AML-193 (cell line): ENCODE measurements at regions not wholly inside any gene's neighbourhood (a gene's known extent, or its start where the extent isn't known, plus 50 kb on each side); places are given as distances from the start of the nearest gene placed in this dataset.

Experiments used
- DNase-seq, 2 experiments: peaks; one replicate each; lab custom pipeline; 2025; lab: John Stamatoyannopoulos, UW

DNA sequence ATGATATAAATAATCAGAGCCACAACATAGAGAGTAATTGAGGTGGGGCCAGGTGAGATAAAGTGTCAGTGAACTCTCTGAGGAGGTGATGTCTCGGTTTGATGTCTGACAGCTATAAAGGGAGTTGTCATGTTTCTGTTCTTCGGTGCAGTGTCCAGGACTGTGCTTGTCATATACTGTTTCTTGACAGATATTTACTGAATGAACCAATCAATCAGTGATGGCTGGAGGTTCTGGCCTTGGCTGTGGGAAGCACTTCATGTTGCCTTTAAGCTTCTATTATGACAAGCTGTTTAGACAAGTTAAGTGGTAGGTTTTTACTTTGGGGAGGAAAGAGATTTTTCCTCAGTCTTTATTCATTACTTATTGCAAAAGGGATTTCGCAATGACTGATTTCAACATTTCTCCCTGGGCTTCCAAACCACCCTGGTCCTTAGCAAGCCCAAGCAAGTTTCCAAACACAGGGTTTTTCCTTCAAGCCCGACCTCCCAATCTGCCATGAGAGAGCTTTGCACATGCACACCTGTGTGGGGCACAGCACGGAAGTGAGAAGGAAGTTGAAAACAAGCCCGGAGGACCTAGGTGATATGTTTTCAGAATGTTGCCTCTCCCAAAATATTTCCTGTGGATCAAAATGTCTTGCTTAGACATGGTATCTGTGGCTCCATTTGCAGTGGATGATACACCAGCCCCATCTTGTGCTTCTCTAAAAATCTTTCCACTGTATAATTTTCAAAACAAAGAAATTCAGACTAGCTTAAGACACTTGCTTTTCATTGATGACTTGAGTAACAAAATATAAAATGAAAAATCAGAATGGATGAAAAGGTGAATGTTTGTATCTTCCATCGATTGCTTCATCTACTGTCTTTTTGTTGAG, 567.3 kb upstream of the BTBD3 start:
- peak; percentile 3 to 21 for DNase-seq

DNA sequence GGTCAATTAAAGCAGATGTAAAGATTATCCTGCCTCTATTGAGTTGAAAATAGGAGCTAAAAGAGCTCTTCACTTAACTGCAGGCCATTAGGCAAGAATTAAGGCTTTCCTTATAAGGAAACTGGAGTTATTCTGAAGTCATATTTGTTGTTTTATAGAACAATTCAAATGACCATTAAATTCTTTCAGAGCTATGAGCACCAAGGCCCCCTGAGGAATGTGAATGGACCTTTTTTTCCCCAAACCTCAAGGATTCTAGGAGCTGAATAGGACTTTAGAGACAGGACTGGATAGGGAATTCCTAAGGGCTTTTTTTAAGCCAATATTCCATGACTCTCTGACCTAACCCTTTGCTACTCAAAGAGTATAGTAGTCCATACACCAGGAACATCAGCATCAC, 565.7 kb upstream of the BTBD3 start:
- no peak for DNase-seq

DNA sequence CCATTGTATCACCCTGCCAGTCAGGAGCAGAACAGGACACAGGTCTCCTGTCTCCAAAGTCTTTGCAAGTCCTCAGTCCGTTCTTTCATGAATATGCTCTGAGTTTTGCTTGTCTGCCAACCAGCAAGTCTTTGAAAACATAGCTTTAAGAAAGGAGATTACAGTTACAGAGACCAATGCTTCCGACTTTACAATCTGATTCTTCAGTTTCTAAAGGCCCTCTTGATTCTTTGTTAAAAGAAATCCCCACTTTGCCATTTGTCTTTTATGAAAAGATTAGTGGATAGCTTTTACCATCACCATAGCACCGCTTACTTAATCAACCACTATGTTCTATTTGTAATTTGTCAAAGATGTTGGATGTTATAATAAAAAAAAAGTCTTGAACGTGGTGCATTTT, 562.8 kb upstream of the BTBD3 start:
- no peak for DNase-seq

DNA sequence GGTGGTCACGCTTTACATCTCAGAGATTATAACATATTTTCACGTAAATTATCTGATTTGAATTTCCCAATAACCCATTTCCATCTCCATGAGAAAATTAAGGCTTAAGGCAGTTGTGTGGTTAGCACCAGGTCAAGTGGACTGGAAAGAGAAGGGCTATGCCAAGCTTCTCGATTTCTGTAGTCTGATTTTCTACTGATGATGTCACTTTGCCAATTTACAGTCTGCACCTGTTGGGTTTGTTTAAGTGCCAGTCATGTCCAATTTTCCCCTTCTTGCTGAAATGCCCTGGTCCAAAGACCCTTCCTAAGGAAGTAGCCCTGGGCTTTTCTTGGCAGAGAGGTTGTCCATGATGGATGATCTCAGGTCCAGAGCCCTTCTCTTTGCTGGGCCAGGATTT, 562.3 kb upstream of the BTBD3 start:
- no peak for DNase-seq

DNA sequence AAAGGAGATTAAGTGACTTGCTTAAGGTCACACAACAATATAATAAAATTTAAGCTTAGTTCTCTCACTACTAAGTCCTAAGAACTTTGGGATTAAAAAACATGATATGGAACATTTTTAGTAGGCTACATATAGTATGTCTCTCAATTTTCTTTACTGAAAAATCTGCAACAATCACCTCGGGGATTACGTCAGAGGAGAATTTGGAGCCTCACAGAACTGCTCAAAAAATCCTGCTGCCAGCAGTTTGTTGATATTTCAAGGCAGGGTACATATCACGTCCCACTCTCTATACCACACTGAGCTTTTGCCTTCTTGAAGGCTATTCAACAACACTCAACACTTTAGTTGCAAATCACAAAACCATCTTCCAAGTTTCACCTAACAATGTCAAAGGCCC, 561.6 kb upstream of the BTBD3 start:
- DNase-seq: no peak

DNA sequence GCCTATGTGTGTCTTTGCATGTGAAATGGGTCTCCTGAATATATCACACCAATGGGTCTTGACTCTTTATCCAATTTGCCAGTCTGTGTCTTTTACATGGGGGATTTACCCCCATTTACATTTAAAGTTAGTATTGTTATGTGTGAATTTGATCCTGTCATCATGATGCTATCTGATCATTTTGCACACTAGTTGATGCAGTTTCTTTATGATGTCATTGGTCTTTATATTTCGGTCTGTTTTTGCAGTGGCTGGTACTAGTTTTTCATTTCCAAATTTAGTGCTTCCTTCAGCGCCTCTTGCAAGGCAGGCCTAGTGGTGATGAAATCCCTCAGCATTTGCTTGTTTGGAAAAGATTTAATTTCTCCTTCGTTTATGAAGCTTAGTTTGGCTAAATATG, 555.2 kb upstream of the BTBD3 start:
- DNase-seq: no peak

DNA sequence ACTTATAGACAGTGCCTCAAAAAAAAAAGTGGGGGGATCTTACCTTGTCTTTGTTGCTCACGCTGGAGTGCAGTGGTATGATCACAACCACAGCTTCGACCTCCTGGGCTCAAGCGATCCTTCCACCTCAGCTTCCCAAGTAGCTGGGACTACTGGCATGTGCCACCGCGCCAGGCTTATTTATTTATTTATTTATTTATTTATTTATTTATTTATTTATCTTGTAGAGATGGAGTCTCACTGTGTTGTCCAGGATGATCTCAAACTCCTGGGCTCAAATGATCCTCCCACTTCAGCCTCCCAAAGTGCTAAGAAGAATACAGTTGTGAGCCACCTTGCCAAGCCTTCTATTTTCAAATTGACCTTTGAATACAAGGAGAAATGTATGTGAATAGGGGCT, 553.0 kb upstream of the BTBD3 start:
- no peak for DNase-seq

DNA sequence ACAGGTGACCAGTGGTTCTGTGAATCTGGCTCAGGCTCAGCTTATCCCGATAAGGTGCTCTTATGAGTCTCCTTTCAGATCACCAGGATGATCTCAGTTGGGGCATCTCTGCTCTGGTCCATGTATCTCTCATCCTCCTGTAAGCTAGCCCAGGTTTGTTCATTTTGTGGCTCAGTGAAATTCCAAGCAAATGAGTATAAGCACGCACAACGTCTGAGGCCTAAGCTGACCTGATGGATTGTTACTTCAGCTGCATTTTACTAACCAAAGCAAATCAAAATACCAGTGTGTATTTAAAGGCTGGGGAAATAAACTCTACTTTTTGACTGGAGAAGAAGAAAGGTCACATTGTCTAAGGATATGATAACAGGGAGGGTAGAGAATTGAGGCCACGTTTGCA, 551.0 kb upstream of the BTBD3 start:
- DNase-seq: no peak

DNA sequence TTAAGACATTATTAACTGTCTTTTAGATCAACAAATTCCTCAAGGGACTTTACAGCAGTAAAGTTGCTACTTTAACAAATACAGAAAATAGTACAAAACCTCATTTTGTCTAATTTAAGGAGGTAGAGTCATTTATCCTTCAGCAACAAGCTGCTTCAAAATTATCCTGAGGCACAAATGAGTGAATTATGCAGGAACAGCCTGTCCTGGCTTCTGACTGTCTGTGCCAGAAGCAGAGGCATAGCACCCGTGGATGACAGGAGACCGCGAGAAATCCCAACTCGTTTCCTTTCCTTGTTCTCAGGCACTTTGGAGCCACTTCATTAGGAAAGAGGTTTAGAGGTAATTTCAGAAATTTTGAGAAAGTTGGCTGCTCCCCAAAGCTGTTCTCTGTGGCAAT, 549.2 kb upstream of the BTBD3 start:
- no peak for DNase-seq

DNA sequence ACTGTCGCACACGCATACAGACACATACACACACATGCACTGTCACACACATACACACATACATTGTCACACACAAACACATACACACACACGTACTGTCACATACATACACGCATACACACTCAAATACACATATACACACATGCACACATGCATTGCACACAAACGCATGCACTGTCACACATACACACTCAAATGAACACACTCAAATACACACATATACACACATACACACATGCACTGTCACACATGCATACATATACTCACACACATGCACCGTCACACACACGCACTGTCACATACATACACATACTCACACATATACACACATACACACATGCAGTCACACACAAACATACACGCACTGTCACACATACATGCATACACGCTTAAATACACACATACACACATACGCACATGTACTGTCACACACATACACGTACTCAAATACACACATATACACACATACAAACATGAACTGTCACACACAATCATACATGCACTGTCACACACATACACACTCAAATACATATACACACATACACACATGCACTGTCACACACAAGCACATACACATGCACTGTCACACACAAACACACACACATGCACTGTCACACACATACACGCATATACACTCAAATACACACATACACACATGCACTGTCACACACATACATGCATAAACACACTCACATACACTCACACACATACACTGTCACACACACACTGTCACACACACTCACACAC, 548.6 kb upstream of the BTBD3 start:
- DNase-seq: no peak

DNA sequence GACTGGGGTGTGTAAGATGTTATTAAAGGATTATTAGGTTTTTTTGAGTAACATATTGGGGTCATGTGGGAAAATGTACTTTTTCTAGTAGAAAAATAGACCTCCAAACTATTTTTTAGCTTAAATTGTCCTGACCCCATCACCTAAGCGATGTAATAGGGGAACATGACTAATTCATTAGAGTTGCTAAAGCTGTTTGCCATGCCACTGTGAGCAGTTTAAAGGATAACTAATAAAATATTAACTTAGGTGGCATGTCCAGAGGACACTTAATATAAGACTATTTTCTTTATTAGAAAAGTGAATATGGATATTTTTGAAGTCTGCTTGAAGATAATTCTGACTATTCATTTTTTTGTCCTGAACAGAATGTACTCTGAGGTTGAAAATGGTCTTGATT, 545.9 kb upstream of the BTBD3 start:
- peak in 1 of 2 experiments; percentile 1 for DNase-seq

DNA sequence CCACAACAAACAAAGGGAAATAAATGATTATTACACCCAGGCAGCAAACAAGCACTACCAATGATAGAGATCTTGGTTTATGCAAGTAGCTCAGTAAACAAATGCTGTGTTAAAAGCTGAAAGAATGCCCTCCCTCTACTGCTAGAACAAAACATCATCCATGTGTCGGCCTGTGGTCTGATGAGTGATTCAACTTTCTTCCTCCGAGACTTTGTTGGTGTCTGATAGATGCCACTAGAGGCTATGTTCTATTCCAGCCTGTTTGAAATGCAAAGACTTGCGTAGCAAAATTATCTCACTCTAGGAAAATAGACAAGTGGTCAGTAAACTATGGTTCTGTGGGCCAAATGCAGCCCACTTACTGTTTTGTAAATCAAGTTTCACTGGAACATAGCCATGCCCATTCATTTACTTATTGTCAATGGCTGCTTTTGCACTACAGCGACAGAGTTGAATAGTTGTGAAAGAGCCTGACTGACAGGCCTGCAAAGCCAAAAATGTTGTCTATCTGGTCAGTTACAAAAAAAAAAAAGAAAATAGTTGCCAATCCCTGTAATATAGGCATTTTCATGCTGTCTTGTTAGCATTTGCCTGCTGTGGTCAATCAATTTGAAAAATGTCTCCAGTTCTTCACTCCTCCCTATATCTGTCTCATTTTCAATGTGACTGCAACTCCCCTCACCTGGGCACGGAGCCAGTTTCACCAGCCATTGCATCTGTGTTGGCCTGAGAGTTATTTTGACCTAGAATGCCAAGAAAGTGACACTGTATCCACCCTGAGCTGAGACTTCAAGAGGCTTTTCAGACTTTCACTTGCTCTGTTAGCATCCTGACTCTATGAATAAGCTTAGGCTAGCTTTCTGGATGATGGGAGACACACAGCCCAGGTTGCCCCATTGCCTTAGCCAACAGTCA, 544.6 kb upstream of the BTBD3 start:
- no peak for DNase-seq

DNA sequence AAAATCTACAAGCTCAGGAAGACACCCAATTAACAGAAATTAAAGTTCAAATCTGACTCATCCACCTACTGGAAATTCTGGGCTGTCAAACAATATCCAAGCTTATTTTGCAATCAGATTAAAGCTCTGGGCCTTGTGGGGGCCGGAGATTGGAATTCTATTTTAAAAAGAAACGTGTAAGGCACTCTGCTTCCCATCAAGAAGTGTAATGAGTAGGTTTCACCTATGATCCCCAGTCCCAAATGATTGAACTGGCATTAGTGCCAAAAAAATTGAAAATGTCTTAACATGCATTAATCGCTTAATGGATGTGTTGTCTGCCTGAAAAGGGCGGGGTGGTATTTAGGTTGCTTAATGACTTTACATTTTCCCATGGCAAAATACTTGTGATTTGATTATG, 542.4 kb upstream of the BTBD3 start:
- DNase-seq: no peak

DNA sequence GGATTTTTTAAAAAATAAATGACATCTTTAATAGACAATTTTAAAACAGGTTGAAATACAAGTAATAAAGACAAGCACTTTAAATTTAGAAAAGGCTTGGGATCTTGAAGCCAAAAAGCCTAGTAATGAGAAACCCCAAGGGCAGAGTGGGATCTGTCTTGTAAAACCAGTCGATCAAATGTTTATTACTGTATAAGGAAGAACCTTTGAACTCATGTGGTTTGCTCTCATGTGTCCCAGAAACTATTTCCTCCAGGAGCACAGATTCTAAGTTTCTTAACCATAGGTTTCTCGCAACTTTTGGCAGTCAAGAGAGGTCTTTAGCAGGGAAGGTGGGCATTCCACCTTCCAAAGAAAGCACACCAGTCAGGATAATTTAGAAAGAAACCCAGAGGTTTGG, 541.7 kb upstream of the BTBD3 start:
- no peak for DNase-seq

DNA sequence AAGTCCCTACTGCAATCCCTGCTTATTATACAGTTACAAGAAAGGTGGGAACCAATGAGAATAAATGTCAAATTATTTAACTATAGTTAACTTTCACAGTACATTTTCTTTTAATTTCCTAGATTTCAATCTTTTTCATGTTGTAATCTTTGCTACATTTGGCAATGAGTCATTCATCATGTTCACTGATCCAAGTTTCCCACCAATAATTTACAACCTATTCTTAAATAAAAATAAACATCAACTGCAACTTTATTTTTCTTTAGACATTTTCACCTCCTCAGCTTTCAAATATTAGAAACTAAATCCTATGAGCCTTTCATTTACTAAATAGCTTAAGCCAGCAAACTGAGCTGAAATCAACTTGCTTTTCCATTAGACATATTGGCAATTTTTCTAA, 541.3 kb upstream of the BTBD3 start:
- no peak for DNase-seq

DNA sequence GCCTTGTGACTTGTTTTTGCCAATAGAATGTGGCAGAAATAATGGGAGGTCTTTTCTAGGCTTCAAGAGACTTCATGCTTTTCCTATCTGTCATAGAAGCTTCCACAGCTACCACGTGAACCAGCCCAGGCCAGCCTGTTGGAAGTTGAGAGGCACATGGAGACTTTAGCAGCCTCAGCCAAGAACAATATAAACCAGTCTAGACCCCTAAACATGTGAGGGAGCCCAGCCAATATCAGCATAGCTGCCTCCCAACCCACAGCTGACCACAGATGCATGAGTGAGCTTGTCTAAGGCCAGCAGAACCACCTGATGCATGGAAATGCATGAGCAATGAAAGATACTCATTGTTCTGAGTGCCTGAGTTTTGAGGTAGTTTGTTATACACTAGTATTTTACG, 540.7 kb upstream of the BTBD3 start:
- no peak for DNase-seq

DNA sequence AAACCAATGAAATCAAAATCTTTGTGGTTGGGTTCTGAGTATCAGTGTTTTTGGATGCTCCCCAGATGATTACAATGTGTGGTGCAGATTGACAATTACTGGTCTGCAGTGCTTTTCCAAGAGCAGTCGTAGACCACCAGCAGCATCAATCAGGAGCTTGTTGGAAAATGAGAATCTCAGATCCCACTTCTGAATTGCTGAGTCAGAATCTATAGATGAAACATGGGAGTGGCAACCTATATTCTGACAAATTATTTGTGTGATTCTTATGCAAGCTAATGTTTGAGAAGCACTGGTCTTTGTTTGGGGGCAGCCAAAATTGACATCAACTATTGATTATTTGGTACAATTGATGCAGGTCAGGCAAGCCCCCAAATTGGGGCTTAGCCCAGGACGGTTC, 539.9 kb upstream of the BTBD3 start:
- DNase-seq: no peak

DNA sequence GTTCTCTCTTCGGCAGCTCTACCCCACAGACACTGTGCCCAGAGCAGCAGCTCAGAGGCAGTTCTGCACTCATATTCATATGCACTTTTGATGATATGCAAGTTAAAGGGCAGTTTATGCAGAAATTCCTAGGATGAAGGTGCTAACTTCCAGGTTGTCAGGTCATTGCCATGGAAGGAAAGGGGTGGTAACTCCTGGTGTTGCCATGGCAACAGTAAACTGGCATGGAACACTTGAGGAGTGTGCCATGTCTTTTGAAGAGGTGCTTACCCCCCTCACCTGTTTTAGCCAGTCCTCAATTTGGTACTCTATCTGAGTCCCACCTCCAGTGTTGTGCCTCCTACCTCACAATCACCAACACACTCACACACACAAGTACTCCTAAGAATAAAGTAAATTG, 539.4 kb upstream of the BTBD3 start:
- DNase-seq: no peak

DNA sequence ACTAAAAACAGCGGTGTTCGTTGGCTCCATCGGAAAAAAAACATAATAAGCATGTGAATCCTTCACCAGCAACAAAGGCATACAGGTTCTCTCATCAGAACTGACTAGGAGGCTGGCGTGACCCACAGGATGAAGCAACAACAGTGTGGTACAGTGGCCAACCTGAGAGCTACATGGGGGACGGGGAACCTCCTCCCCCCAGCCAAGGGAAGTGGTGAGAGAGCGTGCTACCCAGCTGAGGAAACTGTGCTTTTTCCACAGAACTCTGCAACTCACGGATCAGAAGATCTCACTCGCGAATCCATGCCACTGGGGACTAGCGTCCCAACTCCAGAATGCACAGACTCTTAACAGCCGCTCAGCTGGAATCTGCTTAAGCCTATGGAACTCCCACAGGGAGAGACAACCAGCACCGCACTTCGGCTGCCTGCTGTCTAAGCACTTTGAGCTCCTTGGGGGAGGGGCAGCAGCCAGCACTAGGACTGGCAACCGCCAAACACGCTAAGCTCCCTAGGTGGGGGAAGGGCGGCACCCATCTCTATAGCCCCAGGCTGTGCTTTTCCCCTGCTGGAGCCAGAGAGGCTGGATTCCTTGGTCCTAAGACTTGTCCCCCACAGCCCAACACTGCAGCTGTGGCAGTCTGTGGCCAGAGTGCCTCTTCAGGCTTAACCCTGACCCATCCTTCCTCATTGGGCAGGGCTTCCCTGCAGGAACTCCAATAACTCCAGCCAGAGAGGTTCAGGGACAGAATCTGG, 538.3 kb upstream of the BTBD3 start:
- DNase-seq: no peak

DNA sequence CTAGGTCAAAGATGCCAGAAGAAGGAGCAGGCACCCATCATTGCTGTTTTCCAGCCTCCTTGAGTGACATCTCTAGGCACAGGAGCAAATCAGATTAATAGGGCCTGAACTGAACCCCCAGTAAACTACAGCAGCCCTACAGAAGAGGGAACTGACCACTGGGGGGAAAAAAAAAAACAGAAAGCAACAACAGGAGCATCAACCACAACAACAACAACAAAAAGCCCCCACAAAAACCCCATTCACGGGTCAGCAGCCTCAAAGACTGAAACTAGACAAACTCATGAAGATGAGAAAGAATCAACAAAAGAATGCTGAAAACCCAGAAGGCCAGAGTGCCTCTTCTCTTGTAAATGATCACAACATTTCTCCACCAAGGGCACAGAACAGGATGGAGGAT, 537.4 kb upstream of the BTBD3 start:
- no peak for DNase-seq

DNA sequence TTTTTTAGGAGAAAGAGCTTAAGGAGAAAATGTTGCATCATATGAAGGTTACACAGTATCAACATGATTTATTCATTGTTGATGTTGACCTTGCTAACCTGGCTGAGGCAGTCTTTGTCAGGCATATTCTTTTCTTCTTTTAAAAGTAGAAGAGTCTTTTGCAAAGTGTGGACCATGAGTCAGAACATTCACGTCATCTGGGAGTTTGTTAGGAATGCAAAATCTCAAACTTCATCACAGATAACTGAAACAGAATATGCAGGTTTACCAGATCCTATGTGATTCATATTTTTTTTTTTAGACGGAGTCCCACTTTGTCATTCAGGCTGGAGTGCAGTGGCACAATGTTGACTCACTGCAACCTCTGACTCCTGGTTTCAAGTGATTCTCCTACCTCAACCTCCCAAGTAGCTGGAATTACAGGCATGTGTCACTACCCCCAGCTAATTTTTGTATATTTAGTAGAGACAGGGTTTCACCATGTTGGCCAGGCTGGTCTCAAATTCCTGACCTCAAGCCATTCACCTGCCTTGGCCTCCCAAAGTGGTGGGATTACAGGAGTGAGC, 530.4 kb upstream of the BTBD3 start:
- no peak for DNase-seq
